ENCODE measurements at regions not wholly inside any gene's neighbourhood (a gene's known extent, or its start where the extent isn't known, plus 50 kb on each side); places are given as distances from the start of the nearest gene placed in this dataset.
"Not testable (repeated sequence)": the region's sequence is repeated elsewhere in the genome, so short reads cannot be mapped to it uniquely, and the experiment has no call there.

GRCh38 chr7:67475293-67475692, 478.7 kb downstream of the TYW1 start:
- DNase-seq (ENCODE audit: low spot score): no peak

GRCh38 chr7:67478066-67478465, 481.4 kb downstream of the TYW1 start:
- peak; percentile 10 for DNase-seq (ENCODE audit: low spot score)

GRCh38 chr7:67484244-67484751, 487.7 kb downstream of the TYW1 start:
- DNase-seq (ENCODE audit: low spot score): peak; percentile 73

- no peak for DNase-seq (ENCODE audit: low spot score)
Observed at GRCh38 chr7:67486401-67486800, 489.8 kb downstream of the TYW1 start.

- DNase-seq (ENCODE audit: low spot score): no peak
Observed at GRCh38 chr7:67487316-67487715, 490.7 kb downstream of the TYW1 start.

- peak; percentile 35 for DNase-seq (ENCODE audit: low spot score)
Observed at GRCh38 chr7:67489881-67490280, 493.2 kb downstream of the TYW1 start.

- DNase-seq (ENCODE audit: low spot score): no peak
Observed at GRCh38 chr7:67493366-67493765, 496.7 kb downstream of the TYW1 start.

GRCh38 chr7:67496589-67496988, 500.0 kb downstream of the TYW1 start:
- no peak for DNase-seq (ENCODE audit: low spot score)

GRCh38 chr7:67497914-67498313, 501.3 kb downstream of the TYW1 start:
- DNase-seq (ENCODE audit: low spot score): not testable (repeated sequence)

- DNase-seq (ENCODE audit: low spot score): no peak
Observed at GRCh38 chr7:67502929-67503328, 506.3 kb downstream of the TYW1 start.

GRCh38 chr7:67505449-67505848, 508.8 kb downstream of the TYW1 start:
- DNase-seq (ENCODE audit: low spot score): no peak

GRCh38 chr7:67512481-67512880, 515.8 kb downstream of the TYW1 start:
- DNase-seq (ENCODE audit: low spot score): no peak

- DNase-seq (ENCODE audit: low spot score): no peak
Observed at GRCh38 chr7:67518580-67518979, 521.9 kb downstream of the TYW1 start.

GRCh38 chr7:67519171-67519570, 522.5 kb downstream of the TYW1 start:
- DNase-seq (ENCODE audit: low spot score): no peak

GRCh38 chr7:67522504-67522903, 525.9 kb downstream of the TYW1 start:
- DNase-seq (ENCODE audit: low spot score): no peak

- no peak for DNase-seq (ENCODE audit: low spot score)
Observed at GRCh38 chr7:67523713-67524112, 527.1 kb downstream of the TYW1 start.

GRCh38 chr7:67525588-67525987, 529.0 kb downstream of the TYW1 start:
- no peak for DNase-seq (ENCODE audit: low spot score)

GRCh38 chr7:67535241-67535989, 538.8 kb downstream of the TYW1 start:
- DNase-seq (ENCODE audit: low spot score): no peak

GRCh38 chr7:67542916-67543315, 546.3 kb downstream of the TYW1 start:
- no peak for DNase-seq (ENCODE audit: low spot score)

- no peak for DNase-seq (ENCODE audit: low spot score)
Observed at GRCh38 chr7:67547183-67547907, 550.7 kb downstream of the TYW1 start.

- DNase-seq (ENCODE audit: low spot score): no peak
Observed at GRCh38 chr7:67549126-67549525, 552.5 kb downstream of the TYW1 start.

- no peak for DNase-seq (ENCODE audit: low spot score)
Observed at GRCh38 chr7:67550801-67551436, 554.3 kb downstream of the TYW1 start.

- DNase-seq (ENCODE audit: low spot score): no peak
Observed at GRCh38 chr7:67552738-67553137, 556.1 kb downstream of the TYW1 start.
